HG03159 (cell line): ENCODE measurements at regions not wholly inside any gene's neighbourhood (a gene's known extent, or its start where the extent isn't known, plus 50 kb on each side); places are given as distances from the start of the nearest gene placed in this dataset.
A peak's percentile ranks its signal among the peaks of the same experiment; 100 is the strongest.

Experiments
- ATAC-seq: cut with Tn5 transposase; IDR thresholded peaks from one replicate; pipeline ENCODE4 v1.9.1; 2021; ENCODE audit warnings: mild to moderate bottlenecking, moderate library complexity; ENCODE audit not compliant: unreplicated experiment

- no peak for ATAC-seq
Measured at GRCh38 chr21:26412885-26413284, 160.2 kb downstream of the CYYR1 start.

- ATAC-seq: no peak
Measured at GRCh38 chr21:26409735-26410134, 163.4 kb downstream of the CYYR1 start.

- ATAC-seq: no peak
Measured at GRCh38 chr21:26408511-26408910, 164.6 kb downstream of the CYYR1 start.

GRCh38 chr21:26406526-26406925 is 166.6 kb downstream of the CYYR1 start:
- no peak for ATAC-seq

GRCh38 chr21:26405735-26406361 is 167.2 kb downstream of the CYYR1 start:
- no peak for ATAC-seq

- no peak for ATAC-seq
Measured at GRCh38 chr21:26405071-26405470, 168.0 kb downstream of the CYYR1 start.

- ATAC-seq: no peak
Measured at GRCh38 chr21:26404288-26404687, 168.8 kb downstream of the CYYR1 start.

GRCh38 chr21:26403321-26403720 is 169.8 kb downstream of the CYYR1 start:
- no peak for ATAC-seq

- no peak for ATAC-seq
Measured at GRCh38 chr21:26397545-26397944, 175.5 kb downstream of the CYYR1 start.

- no peak for ATAC-seq
Measured at GRCh38 chr21:26394341-26394740, 178.7 kb downstream of the CYYR1 start.

- no peak for ATAC-seq
Measured at GRCh38 chr21:26391166-26391565, 181.9 kb downstream of the CYYR1 start.

- ATAC-seq: peak; percentile 82
Measured at GRCh38 chr21:26389971-26390641, 183.0 kb downstream of the CYYR1 start.

GRCh38 chr21:26388731-26389231 is 184.3 kb downstream of the CYYR1 start:
- ATAC-seq: no peak

- no peak for ATAC-seq
Measured at GRCh38 chr21:26385721-26386120, 187.4 kb downstream of the CYYR1 start.

GRCh38 chr21:26379561-26379960 is 193.5 kb downstream of the CYYR1 start:
- no peak for ATAC-seq

GRCh38 chr21:26377111-26377694 is 195.9 kb downstream of the CYYR1 start:
- no peak for ATAC-seq

- no peak for ATAC-seq
Measured at GRCh38 chr21:26374817-26375216, 198.3 kb downstream of the CYYR1 start.

GRCh38 chr21:26368591-26369320 is 198.2 kb upstream of the APP start:
- ATAC-seq: no peak

GRCh38 chr21:26366781-26367180 is 196.2 kb upstream of the APP start:
- ATAC-seq: no peak

- no peak for ATAC-seq
Measured at GRCh38 chr21:26365849-26366248, 195.3 kb upstream of the APP start.

GRCh38 chr21:26351661-26352060 is 181.1 kb upstream of the APP start:
- no peak for ATAC-seq

GRCh38 chr21:26332867-26333266 is 162.3 kb upstream of the APP start:
- ATAC-seq: no peak
